Ishikawa (cell line): ENCODE measurements at regions not wholly inside any gene's neighbourhood (a gene's known extent, or its start where the extent isn't known, plus 50 kb on each side); places are given as distances from the start of the nearest gene placed in this dataset.

ENCODE experiments used
- CEBPB ChIP-seq: IDR thresholded peaks from 2 replicates; pipeline ENCODE4 v1.6.1; 2012
- CREB1 ChIP-seq: IDR thresholded peaks from 2 replicates; pipeline ENCODE4 v1.6.1; 2012; ENCODE audit warnings: low read depth
- EP300 ChIP-seq: IDR thresholded peaks from 2 replicates; pipeline ENCODE4 v1.6.1; 2012; ENCODE audit warnings: borderline replicate concordance
- FOXM1 ChIP-seq: IDR thresholded peaks from 2 replicates; pipeline ENCODE4 v1.6.1; 2012; ENCODE audit warnings: low read depth, borderline replicate concordance
- NFIC ChIP-seq: IDR thresholded peaks from 2 replicates; pipeline ENCODE4 v1.6.1; 2012
- RAD21 ChIP-seq: IDR thresholded peaks from 2 replicates; pipeline ENCODE4 v1.6.1; 2012; ENCODE audit warnings: low read depth
- TAF1 ChIP-seq: IDR thresholded peaks from 2 replicates; pipeline ENCODE4 v1.6.1; 2012; ENCODE audit warnings: low read depth, mild to moderate bottlenecking
- TEAD4 ChIP-seq: IDR thresholded peaks from 2 replicates; pipeline ENCODE4 v1.6.1; 2012
- YY1 ChIP-seq: IDR thresholded peaks from 2 replicates; pipeline ENCODE4 v1.6.1; 2012; ENCODE audit warnings: low read depth
- ZBTB7A ChIP-seq: IDR thresholded peaks from 2 replicates; pipeline ENCODE4 v1.6.1; 2012; ENCODE audit warnings: low read depth
- TF ChIP-seq, protein P1 (sequence below): IDR thresholded peaks from 2 replicates; pipeline ENCODE4 v1.6.1; 2012; ENCODE audit warnings: low read depth, mild to moderate bottlenecking
- TF ChIP-seq, protein P2 (sequence below): IDR thresholded peaks from 2 replicates; pipeline ENCODE4 v1.6.1; 2012
- TF ChIP-seq, protein P3 (sequence below): IDR thresholded peaks from 2 replicates; pipeline ENCODE4 v1.6.1; 2012

DNA sequence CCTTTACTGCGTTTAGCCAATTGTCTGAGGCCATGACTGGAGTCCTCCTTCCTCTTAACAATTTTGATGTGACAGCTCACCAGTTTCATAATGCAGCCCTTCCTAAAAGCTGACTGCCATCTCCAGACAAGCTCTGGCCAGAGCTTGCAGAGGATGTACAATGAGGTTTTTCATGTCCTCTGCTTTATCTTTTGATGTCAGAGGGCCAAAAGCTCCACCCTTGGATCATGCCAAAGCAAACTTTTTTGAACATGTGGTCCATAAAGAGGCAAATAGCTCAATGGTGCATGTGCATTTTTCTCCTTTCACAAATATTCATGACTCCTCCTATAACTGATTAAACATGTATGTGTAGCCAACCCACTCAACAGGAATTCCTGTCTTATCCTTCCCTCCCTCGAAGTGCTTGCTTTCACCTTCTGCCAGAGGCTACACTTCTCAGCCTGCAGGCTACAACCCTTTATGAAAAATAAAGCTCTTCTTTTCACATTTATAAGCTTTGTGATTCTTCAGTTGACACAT, 266.2 kb downstream of the FBXO15 start:
- no peak for TF ChIP-seq RAD21
- TF ChIP-seq NFIC: no peak
- no peak for TF ChIP-seq FOXM1
- TF ChIP-seq TAF1: no peak
- no peak for TF ChIP-seq EP300
- no peak for TF ChIP-seq YY1
- TF ChIP-seq, protein P1, sequence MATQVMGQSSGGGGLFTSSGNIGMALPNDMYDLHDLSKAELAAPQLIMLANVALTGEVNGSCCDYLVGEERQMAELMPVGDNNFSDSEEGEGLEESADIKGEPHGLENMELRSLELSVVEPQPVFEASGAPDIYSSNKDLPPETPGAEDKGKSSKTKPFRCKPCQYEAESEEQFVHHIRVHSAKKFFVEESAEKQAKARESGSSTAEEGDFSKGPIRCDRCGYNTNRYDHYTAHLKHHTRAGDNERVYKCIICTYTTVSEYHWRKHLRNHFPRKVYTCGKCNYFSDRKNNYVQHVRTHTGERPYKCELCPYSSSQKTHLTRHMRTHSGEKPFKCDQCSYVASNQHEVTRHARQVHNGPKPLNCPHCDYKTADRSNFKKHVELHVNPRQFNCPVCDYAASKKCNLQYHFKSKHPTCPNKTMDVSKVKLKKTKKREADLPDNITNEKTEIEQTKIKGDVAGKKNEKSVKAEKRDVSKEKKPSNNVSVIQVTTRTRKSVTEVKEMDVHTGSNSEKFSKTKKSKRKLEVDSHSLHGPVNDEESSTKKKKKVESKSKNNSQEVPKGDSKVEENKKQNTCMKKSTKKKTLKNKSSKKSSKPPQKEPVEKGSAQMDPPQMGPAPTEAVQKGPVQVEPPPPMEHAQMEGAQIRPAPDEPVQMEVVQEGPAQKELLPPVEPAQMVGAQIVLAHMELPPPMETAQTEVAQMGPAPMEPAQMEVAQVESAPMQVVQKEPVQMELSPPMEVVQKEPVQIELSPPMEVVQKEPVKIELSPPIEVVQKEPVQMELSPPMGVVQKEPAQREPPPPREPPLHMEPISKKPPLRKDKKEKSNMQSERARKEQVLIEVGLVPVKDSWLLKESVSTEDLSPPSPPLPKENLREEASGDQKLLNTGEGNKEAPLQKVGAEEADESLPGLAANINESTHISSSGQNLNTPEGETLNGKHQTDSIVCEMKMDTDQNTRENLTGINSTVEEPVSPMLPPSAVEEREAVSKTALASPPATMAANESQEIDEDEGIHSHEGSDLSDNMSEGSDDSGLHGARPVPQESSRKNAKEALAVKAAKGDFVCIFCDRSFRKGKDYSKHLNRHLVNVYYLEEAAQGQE: no peak
- TF ChIP-seq ZBTB7A: no peak
- TF ChIP-seq, protein P2, sequence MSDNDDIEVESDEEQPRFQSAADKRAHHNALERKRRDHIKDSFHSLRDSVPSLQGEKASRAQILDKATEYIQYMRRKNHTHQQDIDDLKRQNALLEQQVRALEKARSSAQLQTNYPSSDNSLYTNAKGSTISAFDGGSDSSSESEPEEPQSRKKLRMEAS: no peak
- no peak for TF ChIP-seq CREB1
- TF ChIP-seq CEBPB: no peak
- no peak for TF ChIP-seq TEAD4
- TF ChIP-seq, protein P3, sequence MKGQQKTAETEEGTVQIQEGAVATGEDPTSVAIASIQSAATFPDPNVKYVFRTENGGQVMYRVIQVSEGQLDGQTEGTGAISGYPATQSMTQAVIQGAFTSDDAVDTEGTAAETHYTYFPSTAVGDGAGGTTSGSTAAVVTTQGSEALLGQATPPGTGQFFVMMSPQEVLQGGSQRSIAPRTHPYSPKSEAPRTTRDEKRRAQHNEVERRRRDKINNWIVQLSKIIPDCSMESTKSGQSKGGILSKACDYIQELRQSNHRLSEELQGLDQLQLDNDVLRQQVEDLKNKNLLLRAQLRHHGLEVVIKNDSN: no peak
